GM19023 (cell line): ENCODE measurements at regions not wholly inside any gene's neighbourhood (a gene's known extent, or its start where the extent isn't known, plus 50 kb on each side); places are given as distances from the start of the nearest gene placed in this dataset.

Experiments used
- ATAC-seq: cut with Tn5 transposase; IDR thresholded peaks from one replicate; pipeline ENCODE4 v1.9.1; 2021; ENCODE audit warnings: mild to moderate bottlenecking, moderate library complexity; ENCODE audit not compliant: unreplicated experiment

DNA sequence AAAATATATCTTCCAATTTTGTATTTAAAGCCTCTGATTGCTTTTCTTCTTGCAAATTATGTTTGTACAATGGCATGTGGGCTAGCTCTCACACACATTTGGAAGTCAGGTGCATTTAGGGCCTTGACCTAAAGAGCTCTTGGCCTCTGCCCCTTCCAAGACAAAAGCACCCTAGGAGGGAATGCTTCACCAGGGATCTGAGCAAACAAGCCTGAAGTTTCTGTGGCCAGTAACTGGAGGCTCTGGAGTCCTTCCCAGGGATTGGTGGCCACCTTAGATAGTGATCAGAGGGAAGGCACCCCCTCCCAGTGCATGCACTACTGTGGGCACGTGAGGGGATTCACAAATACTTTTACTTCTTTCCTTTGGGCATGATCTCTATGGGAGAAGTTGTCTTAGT is 60.3 kb upstream of the DIPK2B start:
- no peak for ATAC-seq

DNA sequence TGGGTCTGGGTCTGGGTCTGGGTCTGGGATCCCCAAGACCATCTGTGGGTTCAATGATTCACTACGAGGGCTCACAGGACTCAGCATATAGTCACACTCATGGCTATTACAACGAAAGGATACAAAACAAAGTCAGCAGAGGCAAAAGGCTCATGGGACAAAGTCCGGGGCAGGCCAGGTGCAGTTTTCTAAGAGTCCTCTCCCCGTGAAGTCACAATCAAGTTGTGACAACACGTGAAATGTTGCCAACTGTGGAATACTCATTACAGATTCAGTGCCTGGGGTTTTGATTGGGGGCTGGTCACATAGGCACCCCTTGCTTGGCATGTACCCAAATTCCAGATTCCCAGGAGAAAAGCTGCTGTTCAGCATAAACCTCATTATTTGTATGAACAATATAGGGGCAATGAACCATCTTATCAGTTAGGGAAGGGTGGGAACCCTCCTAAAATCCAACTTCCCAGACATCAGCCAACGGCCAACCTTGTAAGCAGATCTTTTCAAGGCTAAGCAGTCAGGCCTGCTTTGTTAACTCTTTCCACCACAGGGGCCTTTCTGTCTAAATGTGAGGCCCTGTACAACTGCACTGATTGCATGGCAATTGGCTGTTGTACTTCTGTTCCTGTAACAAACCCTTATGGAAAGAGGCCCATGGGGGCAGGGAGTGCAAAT is 58.2 kb upstream of the DIPK2B start:
- ATAC-seq, result no peak
